Uterus (tissue), 3 donors: ENCODE measurements at regions not wholly inside any gene's neighbourhood (a gene's known extent, or its start where the extent isn't known, plus 50 kb on each side); places are given as distances from the start of the nearest gene placed in this dataset.

Experiments used
- DNase-seq, 2 donors: peaks; one replicate each; pipeline ENCODE4 v3.0.0-alpha.2; 2019 to 2020
- H3K27ac ChIP-seq, 2 donors: fragments of 200-600 bp; sonication (generic); 1 replicate in 1 of 2; 2 replicates in 1 of 2; pipeline ENCODE4 v1.5.1; 2016 to 2018
- H3K27me3 ChIP-seq, 2 donors: fragments of 200-600 bp; sonication (generic); one replicate each; pipeline ENCODE4 v1.5.1; 2018 to 2019; ENCODE audit warnings: control low read depth in 1 of 2
- H3K36me3 ChIP-seq, 2 donors: fragments of 200-600 bp; sonication (generic); one replicate each; pipeline ENCODE4 v1.5.1; 2019; ENCODE audit warnings: control low read depth in 1 of 2
- H3K4me1 ChIP-seq, 2 donors: fragments of 200-600 bp; sonication (generic); one replicate each; pipeline ENCODE4 v1.5.1; 2018 to 2019; ENCODE audit warnings: control low read depth in 1 of 2
- H3K4me3 ChIP-seq, 2 donors: fragments of 200-600 bp; sonication (generic); 1 replicate in 1 of 2; 2 replicates in 1 of 2; pipeline ENCODE4 v1.5.1; 2018 to 2019; ENCODE audit warnings: mild to moderate bottlenecking in 1 of 2
- H3K9me3 ChIP-seq, 2 donors: fragments of 200-600 bp; sonication (generic); one replicate each; pipeline ENCODE4 v1.5.1; 2019; ENCODE audit warnings: control low read depth in 1 of 2
- POLR2A ChIP-seq, 2 donors: fragments of 450-650 bp; IDR thresholded peaks; one replicate each; pipeline ENCODE4 v1.6.1; 2016; ENCODE audit warnings: antibody characterized with exemption in 2 of 2, mild to moderate bottlenecking in 1 of 2, moderate library complexity in 1 of 2
- intact Hi-C: fragments of 100-400 bp; cut with DNase I; formaldehyde crosslinking; loops from one replicate; pipeline ENCODE4 v1.15.1; 2023; ENCODE audit warnings: low total_unique reads
- TF ChIP-seq, protein P1 (sequence below), 4 experiments: fragments of 200-600 bp in 2 of 4; fragments of 450-650 bp in 2 of 4; sonication (generic) in 2 of 4; IDR thresholded peaks; one replicate each; pipeline ENCODE4 v1.5.1; 2016 to 2019; ENCODE audit warnings: antibody characterized with exemption in 4 of 4, mild to moderate bottlenecking in 2 of 4, moderate library complexity in 1 of 4
- donor health status: DM: yes; HTN: yes; CAD: no.

DNA sequence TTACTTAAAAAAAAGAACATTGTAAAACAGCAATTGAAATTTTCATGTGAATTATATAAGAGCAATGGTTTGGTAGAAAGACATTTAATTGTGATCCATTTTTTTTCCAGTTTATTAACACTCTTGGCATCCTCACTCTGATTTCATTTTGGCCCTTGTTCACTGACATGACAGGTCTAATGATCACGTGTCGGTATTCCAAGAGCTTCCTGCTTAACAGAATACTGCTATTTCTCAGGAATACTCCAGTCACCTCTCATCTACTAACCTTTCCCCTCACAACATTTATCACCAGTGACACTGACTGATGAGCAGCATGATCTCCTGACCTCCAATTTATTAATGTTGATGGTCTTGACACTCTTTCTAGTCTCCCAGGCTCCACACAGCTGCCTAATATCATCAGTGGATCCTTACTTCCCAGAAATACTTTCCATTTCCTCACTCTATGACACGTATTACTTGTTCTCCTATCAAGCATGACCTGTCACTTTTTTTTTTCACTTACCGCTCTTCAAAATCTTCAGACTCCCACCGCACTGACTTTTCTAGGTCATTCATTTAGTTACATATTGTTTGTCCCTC lies 847.8 kb upstream of the SLIT2 start:
- Histone ChIP-seq H3K9me3 (no peaks in the 10 kb centered on the region), H3K27me3 (no peaks in the 10 kb centered on the region), H3K4me3 (no peak overlapping the region), H3K36me3 (no peaks in the 10 kb centered on the region), H3K27ac (no peak overlapping the region), H3K4me1 (no peaks in the 10 kb centered on the region)
- DNase-seq: no peak
- intact Hi-C loops: no loop called here
- no peak for TF ChIP-seq POLR2A (IDR thresholded peaks at IDR 0.05)
- TF ChIP-seq, protein P1, sequence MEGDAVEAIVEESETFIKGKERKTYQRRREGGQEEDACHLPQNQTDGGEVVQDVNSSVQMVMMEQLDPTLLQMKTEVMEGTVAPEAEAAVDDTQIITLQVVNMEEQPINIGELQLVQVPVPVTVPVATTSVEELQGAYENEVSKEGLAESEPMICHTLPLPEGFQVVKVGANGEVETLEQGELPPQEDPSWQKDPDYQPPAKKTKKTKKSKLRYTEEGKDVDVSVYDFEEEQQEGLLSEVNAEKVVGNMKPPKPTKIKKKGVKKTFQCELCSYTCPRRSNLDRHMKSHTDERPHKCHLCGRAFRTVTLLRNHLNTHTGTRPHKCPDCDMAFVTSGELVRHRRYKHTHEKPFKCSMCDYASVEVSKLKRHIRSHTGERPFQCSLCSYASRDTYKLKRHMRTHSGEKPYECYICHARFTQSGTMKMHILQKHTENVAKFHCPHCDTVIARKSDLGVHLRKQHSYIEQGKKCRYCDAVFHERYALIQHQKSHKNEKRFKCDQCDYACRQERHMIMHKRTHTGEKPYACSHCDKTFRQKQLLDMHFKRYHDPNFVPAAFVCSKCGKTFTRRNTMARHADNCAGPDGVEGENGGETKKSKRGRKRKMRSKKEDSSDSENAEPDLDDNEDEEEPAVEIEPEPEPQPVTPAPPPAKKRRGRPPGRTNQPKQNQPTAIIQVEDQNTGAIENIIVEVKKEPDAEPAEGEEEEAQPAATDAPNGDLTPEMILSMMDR (IDR thresholded peaks at IDR 0.05): no peak

DNA sequence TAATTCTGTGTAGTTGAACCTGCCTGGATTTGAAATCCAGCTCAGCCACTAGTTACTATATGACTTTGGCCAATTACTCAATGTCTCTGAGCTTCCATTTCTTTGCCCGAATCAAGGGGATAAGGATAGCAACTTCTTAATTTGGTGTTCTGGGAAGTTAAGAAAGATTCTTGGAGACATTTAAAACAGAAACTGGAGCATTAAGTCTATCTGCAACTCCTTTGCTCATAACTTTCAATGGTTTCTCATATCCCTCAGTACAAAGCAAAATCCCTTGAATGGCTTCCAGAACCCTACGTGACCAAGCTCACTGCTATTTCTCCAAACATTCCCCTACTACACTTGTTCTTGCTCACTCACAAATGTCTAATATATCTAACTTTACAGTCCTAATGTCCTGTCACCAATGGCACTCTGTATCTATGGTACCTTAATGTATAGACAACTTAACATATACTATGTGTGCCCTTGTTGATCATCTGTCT lies 849.1 kb upstream of the SLIT2 start:
- intact Hi-C loops: no loop called here
- H3K36me3 ChIP-seq: no peaks in the 10 kb centered on the region
- TF ChIP-seq POLR2A (IDR thresholded peaks at IDR 0.05): no peak
- TF ChIP-seq, protein P1 (IDR thresholded peaks at IDR 0.05): no peak
- H3K9me3 ChIP-seq: no peaks in the 10 kb centered on the region
- no peak overlapping the region for H3K4me3 ChIP-seq
- no peaks in the 10 kb centered on the region for H3K4me1 ChIP-seq
- no peaks in the 10 kb centered on the region for H3K27me3 ChIP-seq
- no peak for DNase-seq
- no peak overlapping the region for H3K27ac ChIP-seq

DNA sequence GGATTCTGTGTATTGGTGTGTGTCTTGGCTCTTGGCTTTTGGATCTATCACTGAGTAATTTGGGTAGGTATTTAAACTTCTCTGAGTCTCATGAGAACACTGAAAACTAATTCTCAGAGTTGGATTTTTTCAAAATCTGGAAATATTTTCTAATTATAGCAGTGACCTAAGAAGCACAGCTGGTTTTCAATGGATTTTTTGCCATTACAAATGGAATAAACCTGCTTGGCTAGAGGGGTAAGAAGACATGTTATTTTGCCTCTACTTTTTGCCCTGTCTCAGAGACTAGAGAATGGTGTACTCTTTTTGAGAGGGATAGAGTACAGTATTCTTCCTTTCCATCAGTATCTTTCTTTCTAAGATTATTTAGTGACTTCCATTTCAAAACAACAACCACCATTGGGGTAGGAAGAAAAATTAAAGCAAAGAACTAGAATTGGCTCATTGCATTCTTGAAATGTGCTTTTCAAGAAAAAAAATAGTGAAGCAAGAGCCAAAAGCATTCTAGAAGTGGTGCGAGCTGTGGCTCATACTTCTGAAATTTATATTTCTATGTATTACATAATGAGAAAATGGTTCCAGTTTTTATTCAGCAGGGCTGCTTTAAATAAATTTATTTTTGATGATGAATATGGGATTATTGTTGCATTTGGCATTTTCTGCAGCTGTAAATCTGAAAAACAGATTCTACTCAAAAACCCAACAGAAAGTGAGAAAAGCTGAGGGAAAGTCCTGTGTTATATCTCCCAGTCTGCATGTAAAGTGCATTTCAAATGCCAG lies 850.2 kb upstream of the SLIT2 start:
- Histone ChIP-seq H3K9me3 (no peaks in the 10 kb centered on the region), H3K36me3 (no peaks in the 10 kb centered on the region), H3K4me3 (no peak overlapping the region), H3K4me1 (no peaks in the 10 kb centered on the region), H3K27me3 (no peaks in the 10 kb centered on the region), H3K27ac (no peak overlapping the region)
- no peak for DNase-seq
- TF ChIP-seq, protein P1 (IDR thresholded peaks at IDR 0.05): no peak
- no peak for TF ChIP-seq POLR2A (IDR thresholded peaks at IDR 0.05)
- intact Hi-C loops: no loop called here

DNA sequence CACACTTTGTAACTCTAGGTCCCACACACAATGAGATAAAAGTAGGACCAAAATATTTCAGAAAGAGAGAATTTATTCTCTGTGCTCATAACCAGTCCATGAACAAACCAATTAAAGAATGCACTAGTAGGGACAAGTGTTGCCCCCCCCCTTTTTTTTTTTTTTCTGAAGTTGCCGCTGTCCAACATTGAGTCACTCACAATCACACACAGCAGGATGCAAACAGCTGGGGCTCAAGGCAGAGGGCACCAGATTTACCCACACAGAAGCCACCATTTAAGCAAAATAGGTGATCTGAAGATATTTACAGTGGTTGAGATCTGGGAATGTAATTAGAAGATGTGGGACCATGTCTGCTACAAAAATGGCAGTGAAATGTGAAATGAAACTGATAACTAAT lies 850.9 kb upstream of the SLIT2 start:
- Histone ChIP-seq H3K27ac (no peak overlapping the region), H3K4me1 (no peaks in the 10 kb centered on the region), H3K9me3 (no peaks in the 10 kb centered on the region), H3K36me3 (no peaks in the 10 kb centered on the region), H3K27me3 (no peaks in the 10 kb centered on the region), H3K4me3 (no peak overlapping the region)
- TF ChIP-seq POLR2A (IDR thresholded peaks at IDR 0.05): no peak
- TF ChIP-seq, protein P1 (IDR thresholded peaks at IDR 0.05): no peak
- DNase-seq: no peak
- intact Hi-C loops: no loop called here

DNA sequence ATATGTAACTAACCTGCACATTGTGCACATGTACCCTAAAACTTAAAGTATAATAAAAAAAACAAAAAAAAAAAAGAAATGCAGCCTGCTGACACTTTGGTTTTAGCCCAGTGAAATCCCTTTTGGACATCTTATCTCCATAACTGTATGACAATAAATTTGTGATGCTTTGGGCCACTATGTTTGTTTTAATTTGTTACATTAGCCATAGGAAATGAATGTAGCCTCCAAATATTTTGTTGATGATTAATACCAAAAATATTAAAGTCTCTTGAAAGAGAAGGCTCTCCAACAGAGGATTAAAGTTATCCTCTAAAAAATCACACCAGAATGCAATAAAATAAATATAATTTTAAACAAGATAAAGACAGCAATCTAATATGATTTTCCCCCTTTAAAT lies 852.7 kb upstream of the SLIT2 start:
- H3K27ac ChIP-seq: no peak overlapping the region
- intact Hi-C loops: no loop called here
- no peaks in the 10 kb centered on the region for H3K9me3 ChIP-seq
- TF ChIP-seq, protein P1 (IDR thresholded peaks at IDR 0.05): no peak
- TF ChIP-seq POLR2A (IDR thresholded peaks at IDR 0.05): no peak
- no peak overlapping the region for H3K4me3 ChIP-seq
- H3K4me1 ChIP-seq: no peaks in the 10 kb centered on the region
- no peaks in the 10 kb centered on the region for H3K36me3 ChIP-seq
- no peaks in the 10 kb centered on the region for H3K27me3 ChIP-seq
- DNase-seq: no peak
